Stimulated activated CD4-positive, alpha-beta T cell treated with anti-CD3 and anti-CD28 coated beads, Interleukin-2, amount 100 ng/mL, for 48 hours (primary cell): ENCODE measurements at regions not wholly inside any gene's neighbourhood (a gene's known extent, or its start where the extent isn't known, plus 50 kb on each side); places are given as distances from the start of the nearest gene placed in this dataset.

ENCODE experiments used
- DNase-seq, 2 donors: peaks; one replicate each; pipeline ENCODE4 v3.0.0-alpha.2; 2020

DNA sequence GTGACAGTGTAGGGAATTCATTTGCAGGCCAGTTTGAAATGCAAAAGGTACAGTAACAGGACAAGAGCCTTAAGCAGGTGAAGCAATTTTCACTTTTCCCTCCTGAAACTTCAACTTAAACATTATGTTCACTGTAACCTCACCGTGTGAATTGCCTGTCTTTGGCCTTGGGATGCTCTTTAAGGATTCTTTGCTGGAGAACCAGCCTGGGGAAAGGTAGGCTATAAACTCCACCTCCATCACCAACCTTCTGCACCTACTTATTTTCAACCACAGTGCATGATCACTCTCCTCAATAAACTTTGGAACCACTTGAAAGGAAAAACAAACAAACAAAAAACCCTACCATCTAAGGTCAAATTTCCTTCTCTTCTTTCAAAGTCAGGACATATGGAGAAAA, 300.5 kb downstream of the TLE1 start:
- no peak for DNase-seq

DNA sequence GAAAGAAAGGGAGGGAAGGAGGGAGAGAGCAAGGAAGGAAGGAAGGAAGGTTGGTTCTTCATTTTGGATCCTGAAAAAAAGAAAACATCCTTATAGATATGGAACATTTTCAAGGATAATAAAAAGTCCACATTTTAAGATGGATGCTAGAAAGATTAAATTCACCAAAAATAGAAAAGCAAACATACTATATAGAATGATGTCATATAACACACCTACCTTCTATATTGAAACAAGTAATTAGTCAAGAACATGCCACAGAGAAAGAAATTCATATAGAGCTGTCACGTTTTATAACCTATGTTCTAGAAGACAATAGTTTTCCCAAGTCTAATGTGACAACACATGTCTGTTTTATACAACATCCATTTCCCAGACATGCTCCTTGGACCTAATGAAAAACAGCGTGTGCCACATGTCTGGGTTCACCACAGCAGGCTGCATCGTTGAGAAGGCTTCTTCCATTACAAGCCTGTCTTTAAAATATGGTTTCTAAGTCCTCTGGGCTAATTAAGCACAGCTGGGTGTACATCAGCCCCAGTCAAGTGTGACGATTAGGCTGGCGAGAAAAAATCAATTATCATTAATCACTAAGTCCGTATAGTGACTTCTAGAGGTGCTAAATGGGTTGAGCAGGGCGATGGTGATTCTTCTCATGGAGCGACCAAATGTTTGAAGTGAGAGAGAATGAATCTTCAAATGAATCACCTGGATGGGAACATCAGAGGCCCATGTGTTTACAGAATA, 301.8 kb downstream of the TLE1 start:
- DNase-seq = no peak

DNA sequence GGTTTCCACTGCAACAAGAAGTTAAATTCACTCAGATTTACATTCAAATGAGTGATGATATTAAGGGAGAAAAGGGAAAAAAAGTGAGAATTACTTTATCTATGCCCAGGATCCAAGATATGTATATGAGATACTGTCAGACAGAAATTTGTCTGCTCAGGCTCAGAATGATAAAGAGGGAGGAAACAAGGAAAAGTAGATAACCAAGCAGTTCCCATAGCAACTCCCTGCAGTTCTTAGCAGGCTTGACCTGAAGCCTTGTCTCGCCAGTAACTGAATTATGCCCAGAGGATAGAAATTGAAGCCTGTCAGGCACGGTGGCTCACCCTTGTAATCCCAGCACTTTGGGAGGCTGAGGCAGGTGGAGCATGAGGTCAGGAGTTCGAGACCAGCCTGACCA, 304.4 kb downstream of the TLE1 start:
- DNase-seq = no peak

DNA sequence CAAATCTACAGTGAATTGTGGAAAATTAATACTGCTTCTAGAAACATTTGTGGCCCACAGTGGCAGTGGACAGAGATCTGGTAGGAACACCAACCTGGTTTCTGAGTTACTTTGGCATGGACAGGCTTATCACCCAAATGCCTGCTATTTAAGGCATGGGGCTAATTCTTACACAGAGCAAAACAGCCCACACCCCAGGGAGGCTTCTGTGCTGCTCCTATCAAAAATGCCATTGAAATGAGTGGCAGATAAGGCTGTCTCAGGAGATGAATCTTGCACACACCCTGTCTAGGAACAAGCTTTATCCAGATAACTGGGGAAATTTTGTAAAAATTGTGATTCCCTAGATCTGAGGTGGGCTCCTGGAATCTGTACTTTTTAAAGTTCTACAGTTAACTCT, 307.1 kb downstream of the TLE1 start:
- no peak for DNase-seq

DNA sequence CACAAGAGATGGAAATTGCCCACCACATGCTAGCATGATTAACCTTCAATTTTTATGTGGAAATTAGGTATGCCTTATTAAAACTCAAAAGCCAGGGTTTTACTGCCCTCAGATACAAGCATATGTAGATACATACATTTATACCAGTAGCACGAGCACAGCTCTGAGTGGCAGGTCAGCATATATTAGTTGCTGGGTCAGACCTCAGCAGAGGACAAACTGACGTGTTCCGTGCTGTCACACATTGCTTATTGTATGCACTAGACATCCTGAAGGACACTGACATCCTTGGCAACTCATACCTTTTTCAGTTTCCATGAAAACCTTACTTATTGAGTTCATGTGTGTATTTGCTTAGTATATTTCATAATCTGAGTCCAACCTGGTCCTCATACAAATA, 307.7 kb downstream of the TLE1 start:
- no peak for DNase-seq

DNA sequence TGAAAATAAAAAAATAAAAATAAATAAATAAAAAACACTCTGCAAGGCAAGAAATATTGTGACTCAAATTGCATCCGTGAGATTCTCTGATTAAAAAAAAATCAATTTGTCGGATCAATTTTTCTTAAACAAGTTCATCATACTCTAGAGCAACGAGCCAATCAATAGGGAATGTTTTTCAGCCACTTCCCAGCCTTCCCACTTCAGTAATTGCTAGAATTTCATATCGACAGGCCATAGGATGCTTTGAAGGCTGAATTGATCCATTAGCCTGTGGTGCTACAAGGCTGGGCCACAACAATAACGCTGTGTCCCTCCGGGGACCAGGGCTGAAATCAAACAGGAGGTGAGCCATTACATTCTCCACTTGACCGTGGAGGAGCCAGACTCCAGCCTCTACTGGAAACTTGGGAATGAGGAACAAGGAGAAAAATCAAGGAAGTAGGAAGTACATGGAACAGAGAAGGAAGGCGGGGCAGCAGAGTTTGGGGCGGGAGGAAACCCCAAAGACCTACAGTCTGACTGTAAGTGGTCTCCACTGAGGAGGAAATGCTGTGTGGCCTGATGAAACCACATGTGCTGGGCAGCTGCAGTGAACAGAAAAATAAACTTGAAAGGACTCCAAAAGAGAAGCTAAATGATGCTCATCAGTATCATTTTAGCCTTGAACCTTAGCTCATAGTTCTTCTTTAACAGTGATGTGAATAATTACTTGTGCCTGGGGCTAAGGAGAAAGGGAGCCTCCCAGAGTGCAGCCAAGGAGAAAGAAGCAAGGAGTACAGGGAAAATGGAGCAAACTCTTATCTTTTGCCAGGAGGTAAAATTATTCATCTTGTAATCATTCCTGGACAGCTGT, 308.6 kb downstream of the TLE1 start:
- DNase-seq = no peak

DNA sequence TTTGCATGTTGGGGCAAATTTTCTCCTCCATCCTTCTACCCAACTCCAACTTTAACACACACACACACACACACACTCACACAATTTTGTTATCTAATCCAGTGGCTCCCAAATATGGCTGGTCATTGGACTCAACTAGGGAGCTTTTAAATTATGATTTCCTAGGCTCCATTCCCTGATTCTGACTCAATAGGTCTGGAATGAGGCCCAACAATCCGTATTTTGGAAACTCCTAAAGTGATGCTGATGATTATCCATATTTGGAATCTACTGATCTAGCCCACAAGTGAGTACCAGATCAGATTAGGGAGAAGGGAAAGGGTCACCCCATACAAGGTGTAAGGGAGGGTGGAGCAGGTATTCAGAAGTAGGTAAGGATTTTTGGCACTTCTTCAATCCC, 309.7 kb downstream of the TLE1 start:
- DNase-seq = no peak

DNA sequence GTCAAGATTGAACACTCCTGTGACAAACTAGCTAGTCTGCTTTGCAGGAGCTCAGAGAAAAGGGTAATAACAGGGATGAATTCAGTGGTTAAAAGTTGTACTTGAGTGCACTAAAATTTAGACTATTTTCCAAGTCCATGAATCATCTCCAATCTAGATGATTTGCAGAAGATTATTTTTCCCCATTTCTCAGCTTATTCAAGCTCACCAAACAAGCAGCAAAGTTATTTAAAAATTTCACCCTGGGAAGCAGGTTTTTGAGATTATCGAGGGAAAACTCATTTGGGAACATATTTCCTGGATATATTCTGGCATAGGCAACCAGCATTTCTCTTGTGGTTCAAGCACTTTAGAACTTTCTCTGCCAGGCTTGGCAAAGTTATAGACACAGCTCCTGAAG, 311.4 kb downstream of the TLE1 start:
- no peak for DNase-seq

DNA sequence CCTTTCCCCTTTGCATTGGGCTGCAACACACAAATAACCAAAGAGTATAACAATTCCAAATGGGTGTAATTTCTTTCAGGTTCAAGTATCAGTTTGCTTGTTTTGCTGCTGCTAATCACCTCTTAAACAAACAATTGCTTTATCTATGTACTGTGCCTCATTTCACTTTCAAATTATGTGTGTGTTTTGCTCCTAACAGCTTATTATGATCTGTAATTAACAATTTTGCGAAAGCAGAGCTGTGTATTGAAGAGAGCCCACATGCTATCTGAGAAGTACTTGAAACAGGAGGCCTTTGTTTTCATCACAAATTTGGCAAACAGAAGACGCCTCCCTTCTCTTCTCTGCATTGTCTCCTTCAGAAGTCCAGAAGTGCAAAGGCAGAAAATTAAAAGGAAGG, 312.0 kb downstream of the TLE1 start:
- no peak for DNase-seq

DNA sequence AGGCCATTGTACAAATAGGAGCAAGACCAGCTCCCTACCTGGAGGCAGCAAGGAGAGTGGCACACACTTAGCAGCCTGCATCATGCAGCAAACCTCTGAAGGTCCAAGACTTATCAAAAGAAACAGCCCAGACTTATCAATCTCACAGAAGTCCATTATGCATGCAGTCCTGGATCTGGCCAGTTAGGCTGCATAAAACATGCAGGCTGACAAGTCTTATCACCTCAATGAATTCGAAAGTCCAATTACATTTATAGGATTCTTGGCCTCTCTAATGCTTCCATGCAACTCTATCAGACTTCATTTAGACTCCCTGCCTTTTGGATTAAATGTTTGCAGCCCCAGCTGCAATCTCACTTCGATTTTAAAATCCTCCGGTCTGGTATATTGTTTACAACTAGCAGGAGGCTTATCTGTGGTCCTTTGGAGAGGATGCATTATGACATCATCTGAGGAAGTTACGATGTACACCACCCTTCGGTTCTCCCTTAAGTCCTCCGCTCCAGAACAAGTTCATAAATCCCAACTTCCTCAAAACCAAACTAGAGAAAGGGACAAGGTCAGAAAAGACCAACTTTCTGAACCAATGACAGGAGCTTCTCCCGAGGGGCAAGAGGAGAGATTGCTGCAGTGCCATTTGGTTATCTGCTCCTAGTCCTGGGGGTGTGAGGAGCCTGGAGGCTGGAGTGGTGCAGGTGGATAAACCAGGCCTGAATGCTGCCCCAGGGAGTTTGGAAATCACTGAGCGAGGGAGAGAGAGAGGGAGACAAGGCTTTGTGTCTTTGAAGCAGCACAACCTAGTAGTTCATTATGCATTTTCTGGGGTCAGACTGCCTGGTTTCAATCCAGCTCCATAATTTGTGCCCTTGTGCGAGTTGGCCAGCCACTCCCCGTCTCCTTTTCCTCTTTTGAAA, 313.9 kb downstream of the TLE1 start:
- DNase-seq = no peak

DNA sequence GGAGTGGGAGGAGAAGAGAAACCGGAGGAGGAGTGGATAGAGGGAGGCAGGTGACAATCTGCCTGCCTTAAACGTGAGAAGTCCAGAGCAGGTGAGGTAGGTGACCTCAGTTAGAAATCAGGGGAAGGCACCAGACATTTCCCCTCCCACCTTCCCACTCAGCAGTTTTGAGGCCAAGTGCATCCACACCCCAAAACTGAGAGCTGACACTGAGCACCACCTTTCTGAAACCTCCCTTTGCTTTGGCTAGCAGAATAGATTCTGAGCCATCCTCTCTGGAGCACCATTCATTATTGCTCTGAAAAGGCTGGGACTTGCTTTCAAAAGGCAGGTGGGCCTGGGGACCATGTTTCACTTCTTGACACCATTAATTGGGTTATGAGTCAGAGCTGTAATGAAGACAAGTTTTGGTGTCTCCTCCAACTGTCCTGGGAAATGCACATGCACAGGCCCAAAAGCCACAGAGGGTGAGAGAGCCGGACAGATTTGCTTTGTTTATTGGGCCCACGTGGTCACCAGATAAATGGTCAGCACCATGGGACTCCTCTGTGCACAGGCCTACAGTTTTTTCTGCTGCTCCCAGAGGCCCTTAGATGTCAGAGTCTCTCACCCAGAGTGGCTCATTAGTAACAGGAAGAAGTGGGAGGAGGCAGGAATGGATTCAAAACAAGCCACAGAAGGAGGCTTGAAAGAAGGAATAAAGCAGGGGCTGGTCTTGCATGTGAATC, 314.7 kb downstream of the TLE1 start:
- no peak for DNase-seq

DNA sequence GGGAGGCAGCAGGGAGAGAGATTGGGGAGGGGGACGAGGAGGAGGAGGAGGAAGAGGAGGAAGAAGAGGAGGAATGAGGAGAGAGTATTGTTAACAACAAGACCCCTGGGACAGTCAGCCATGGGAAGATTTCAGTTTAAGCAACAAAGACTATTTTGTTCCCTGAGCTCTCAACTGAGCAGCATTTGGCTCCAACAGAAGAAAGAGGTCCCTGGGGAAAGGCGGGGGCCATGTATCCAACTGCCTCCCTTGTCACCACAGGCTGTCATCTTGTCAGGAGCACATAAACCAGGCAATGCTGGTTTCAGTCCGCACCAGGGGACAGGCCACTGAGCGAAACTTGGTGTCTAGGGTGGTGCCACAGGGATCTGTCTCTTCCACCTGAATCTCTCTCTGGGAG, 316.1 kb downstream of the TLE1 start:
- no peak for DNase-seq

DNA sequence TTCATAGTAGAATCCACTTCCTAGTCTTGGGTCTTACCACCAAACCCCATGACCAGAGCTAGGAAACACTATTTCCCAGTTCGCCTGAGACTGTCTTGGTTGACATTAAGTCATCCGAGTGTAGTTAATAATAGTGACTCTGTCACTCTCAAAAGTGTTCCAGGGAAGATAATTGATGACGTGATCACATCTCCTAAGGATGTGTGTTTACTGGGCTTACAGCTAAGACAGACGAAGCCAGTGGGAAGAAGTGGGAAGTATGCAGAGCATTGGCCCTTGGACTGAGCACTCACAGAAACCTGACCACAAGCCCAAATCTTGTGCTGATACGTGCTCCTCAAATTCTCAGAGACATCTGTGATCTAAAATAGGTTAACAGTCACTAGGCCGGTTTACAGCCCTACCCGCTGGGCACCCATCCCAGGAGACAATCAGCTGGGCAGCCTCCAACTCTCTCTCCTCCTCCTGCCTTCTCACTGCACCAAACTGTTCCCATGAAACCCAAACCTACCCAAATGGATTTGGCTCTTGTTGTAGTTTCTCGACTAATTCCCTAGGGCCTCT, 316.6 kb downstream of the TLE1 start:
- DNase-seq = no peak

DNA sequence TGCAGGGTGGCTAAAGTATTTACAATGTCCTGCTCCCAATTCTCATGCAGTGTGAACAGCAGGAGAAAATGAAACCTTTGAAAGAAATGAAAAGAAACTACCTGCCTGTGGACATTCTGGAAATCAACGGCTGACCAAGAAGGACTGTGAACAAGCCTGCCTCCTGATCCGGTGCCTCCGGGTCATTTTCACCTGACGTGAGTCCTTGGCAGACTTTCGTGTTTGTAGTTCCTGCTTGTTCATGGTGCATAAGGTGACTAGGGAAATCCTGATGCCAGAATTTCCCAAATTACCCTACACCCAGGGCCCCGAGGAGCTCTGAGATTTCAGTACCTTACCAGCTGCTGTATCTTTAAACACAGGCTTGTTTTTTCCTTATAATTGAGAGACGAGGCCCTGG, 317.5 kb downstream of the TLE1 start:
- no peak for DNase-seq

DNA sequence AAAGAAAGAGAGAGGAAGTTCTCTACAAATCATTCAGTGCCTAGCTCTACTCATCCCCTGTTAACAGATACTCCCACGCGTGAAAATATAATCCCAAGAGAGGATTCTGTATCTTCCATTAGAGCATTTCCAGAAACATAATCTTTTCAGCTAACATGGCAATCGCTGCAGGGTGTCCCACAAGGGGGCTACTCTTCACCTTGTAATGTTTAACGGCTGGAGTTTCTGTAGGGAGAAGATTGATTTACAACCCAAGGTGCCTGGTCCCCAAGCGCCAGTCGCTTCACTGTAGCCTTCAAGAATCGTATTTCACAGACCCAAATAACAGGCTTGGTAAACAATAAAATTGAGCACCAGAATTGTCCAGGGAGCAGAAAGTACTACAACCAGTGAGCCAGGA, 318.7 kb downstream of the TLE1 start:
- DNase-seq = no peak

DNA sequence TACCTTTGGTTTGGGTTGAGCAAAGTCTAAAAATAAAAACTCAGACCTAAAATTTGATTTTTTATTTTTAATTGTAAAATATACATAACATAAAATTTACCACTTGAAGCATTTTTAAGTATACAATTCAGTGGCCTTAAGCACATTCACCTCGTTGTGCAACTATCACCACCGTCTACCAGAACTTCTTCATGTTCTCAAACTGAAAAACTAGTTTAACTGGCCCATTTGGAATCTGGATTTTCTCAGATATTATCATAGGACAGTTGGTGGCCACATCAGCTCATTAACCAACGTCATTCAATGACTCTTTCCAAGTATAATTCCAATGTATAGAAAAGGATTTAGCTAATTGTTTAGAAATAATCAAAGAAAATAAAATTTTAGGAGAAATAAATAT, 319.3 kb downstream of the TLE1 start:
- no peak for DNase-seq

DNA sequence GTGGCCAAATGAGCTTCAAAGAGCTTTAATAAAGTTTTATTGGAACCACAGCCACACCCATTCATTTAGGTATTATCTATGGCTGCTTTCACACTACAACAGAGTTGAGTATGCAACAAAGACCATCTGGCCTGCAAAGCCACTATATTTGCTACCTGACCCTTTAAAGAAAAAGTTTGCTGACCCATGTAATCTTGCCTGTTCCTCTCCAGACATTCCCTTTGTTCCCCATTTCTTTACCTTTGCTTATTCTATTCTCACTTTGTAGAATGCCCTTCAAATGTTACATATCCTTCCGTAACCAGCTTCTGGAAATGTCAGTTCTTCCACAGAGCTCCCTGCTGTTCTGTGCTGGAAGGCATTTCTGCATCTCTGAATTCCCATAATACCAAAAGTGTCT, 320.2 kb downstream of the TLE1 start:
- DNase-seq = no peak

DNA sequence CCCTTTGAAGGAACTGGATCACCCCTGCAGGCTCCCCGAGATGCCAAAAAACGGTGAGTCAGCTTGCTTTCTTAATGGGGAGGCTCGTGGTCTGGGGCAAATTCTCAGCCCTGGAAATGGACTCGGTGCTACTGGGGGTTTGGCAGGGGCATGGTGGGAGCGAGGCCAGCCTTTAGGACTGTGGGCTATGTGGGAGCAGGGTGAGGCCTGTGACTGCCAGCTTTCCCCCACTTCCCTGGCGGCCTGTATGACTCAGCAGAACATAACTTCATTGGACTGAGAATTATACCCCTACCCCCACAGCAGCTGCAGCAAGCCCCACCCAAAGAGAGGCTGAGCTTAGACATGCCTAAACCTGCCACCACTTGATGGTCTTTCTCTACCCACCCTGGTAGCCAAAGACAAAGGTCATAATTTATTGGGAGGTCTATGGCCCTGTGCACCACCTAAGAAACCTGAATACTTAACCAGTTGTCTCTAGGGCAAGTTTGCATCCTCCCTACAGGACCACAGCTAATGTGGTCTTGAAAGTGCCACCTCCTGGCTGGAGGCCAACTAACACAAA, 325.3 kb downstream of the TLE1 start:
- DNase-seq = no peak

DNA sequence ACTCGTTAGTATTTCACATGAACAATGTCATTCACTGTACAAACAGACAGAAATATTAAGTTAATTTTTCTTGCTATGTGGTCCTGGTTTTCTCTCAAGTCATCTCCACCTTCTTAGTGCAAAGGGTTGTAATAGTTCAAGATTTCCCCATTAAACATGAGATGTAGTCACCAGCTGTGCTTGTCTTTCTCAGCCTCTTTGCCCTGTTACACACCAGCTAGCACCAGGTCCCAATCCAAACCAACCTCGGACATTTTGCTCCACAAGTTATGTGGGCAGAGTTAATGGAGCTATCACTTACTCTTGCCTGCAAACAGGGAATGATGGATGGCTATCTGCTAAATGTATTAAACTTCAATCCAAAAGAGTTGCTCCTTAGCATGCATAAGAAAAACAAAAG, 328.1 kb downstream of the TLE1 start:
- DNase-seq = no peak

DNA sequence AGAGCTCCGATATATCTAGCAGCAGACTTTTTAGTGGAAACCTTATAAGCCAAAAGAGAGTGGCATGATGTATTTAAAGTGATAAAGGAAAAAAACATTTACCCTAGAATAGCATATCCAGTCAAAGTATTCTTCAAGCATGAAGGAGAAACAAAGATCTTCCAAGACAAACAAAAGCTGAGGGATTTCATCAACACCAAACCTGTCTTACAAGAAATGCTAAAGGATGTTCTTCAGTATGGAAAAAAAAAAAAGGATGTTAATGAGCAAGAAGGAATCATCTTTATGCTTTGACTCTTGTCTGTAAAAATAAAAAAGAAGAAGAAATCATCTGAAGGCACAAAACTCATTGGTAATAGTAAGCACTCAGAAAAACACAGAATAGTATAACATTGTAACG, 338.2 kb downstream of the TLE1 start:
- no peak for DNase-seq

DNA sequence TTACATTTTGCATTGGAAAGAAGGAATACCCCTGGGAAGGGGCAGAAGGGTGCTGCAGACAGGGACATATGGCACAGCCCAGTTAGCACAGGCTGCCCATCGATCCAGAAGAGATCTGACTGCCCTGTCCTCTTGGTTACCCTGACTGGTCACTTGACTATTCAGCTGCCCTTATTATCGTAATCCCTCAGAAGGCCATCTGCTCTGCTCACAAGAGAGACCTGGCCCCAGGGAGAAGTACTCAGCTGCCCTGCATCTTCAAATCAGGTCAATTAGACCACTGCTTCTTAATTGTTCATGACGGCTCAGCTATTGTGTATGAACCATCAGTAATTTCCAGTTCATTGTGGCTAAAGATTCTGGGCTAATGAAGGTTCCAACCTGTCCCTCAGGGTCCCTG, 345.0 kb downstream of the TLE1 start:
- DNase-seq = no peak

DNA sequence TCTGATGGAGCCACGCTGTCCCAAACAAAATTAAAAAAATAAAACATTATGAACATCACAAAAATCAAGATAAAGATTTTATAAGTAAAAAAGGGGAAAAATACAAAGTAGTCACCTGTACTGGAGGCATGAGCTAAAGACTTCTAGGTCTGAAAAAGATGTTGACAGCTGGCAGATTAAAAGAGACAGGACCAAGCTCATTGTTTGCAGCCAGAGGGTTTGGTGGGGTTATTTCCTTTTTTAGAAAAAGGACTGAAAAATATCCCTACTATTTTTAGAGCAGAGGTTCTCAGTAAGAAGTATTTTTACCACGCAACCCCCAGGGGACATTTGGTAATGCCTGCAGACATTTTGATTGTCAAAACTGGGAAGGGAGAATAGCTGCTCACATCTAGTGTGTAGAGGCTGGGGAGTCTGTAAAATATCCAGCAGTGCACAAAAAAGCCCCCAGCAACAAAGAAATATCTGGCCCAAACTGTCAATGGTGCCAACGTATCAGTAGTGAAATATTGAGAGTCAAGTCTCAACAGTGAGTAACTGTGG, 353.4 kb downstream of the TLE1 start:
- DNase-seq = no peak
